ENCODE measurements at regions not wholly inside any gene's neighbourhood (a gene's known extent, or its start where the extent isn't known, plus 50 kb on each side); places are given as distances from the start of the nearest gene placed in this dataset.

DNA sequence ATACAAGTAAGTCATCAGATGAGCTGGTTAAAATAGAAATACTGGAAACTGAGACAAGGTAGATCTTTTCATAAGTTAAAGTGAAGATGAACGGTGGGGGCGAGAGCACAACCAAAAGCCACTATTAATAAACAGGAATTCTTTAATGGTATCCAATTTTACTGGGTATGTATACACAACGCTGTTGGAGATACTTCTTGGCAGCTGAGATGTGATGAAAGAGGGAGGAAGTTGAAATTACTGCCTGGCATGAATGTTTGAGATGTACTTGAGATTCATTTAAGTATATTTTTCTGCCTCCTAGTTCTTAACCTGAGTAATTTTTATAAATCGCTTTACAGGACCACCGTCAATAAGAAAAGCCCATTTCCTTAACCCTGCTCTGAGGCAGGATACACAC lies 110.0 kb upstream of the ZRANB2 start:
- Histone ChIP-seq H3K36me3 (ENCODE audit: control insufficient read depth, insufficient read depth, low read length, severe bottlenecking) (no peaks in the 10 kb centered on the region), H3K27me3 (replicated peaks; ENCODE audit: control insufficient read depth, insufficient read depth, low read length) (no peaks in the 10 kb centered on the region), H3K4me3 (ENCODE audit: low read length) (no peak overlapping the region), H3K9me3 (ENCODE audit: control insufficient read depth, low read length) (no peaks in the 10 kb centered on the region), H3K4me1 (ENCODE audit: control insufficient read depth, insufficient read depth, low read length) (peaks cover 5% of the 10 kb centered on the region), H3K9ac (ENCODE audit: low read length) (no peak overlapping the region)
- no peak for DNase-seq (ENCODE audit: low read depth)

DNA sequence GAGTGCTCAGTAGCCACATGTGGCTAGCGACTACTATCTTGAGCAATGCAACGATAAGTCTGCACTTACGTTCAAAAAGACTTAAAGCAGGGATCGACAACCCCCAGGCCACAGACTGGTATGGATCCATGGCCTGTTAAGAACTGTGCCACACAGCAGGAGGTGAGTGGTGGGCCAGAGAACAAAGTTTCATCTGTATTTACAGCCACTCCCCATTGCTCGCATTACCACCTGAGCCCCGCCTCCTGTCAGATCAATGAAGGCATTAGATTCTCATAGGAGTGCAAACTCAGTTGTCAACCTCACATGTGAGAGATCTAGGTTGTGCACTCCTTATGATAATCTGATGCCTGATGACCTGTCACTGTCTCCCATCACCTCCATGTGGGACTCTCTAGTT lies 103.6 kb upstream of the ZRANB2 start:
- no peak overlapping the region for H3K4me3 ChIP-seq (ENCODE audit: low read length)
- no peak for DNase-seq (ENCODE audit: low read depth)
- H3K9me3 ChIP-seq (ENCODE audit: control insufficient read depth, low read length) = no peaks in the 10 kb centered on the region
- H3K36me3 ChIP-seq (ENCODE audit: control insufficient read depth, insufficient read depth, low read length, severe bottlenecking) = no peaks in the 10 kb centered on the region
- H3K9ac ChIP-seq (ENCODE audit: low read length) = no peak overlapping the region
- no peaks in the 10 kb centered on the region for H3K4me1 ChIP-seq (ENCODE audit: control insufficient read depth, insufficient read depth, low read length)
- H3K27me3 ChIP-seq (replicated peaks; ENCODE audit: control insufficient read depth, insufficient read depth, low read length) = no peaks in the 10 kb centered on the region

- H3K9ac ChIP-seq (ENCODE audit: low read length) = no peak overlapping the region
- H3K4me3 ChIP-seq (ENCODE audit: low read length) = no peak overlapping the region
Measured at GRCh38 chr1:71179997-71180396, 99.2 kb upstream of the ZRANB2 start.

GRCh38 chr1:71170925-71171324 lies 90.1 kb upstream of the ZRANB2 start:
- Histone ChIP-seq H3K27me3 (replicated peaks; ENCODE audit: control insufficient read depth, insufficient read depth, low read length) (no peaks in the 10 kb centered on the region), H3K9me3 (ENCODE audit: control insufficient read depth, low read length) (no peaks in the 10 kb centered on the region), H3K9ac (ENCODE audit: low read length) (no peak overlapping the region), H3K36me3 (ENCODE audit: control insufficient read depth, insufficient read depth, low read length, severe bottlenecking) (no peaks in the 10 kb centered on the region), H3K4me1 (ENCODE audit: control insufficient read depth, insufficient read depth, low read length) (no peaks in the 10 kb centered on the region), H3K4me3 (ENCODE audit: low read length) (no peak overlapping the region)
- DNase-seq (ENCODE audit: low read depth) = no peak

More at GRCh38 chr1:71179997-71180396, 99.2 kb upstream of the ZRANB2 start:
- no peak for DNase-seq (ENCODE audit: low read depth)
- Histone ChIP-seq H3K4me1 (ENCODE audit: control insufficient read depth, insufficient read depth, low read length) (no peaks in the 10 kb centered on the region), H3K27me3 (replicated peaks; ENCODE audit: control insufficient read depth, insufficient read depth, low read length) (no peaks in the 10 kb centered on the region), H3K36me3 (ENCODE audit: control insufficient read depth, insufficient read depth, low read length, severe bottlenecking) (no peaks in the 10 kb centered on the region), H3K9me3 (ENCODE audit: control insufficient read depth, low read length) (no peaks in the 10 kb centered on the region)

GRCh38 chr1:71167505-71167904 lies 86.7 kb upstream of the ZRANB2 start:
- Histone ChIP-seq H3K27me3 (replicated peaks; ENCODE audit: control insufficient read depth, insufficient read depth, low read length) (no peaks in the 10 kb centered on the region), H3K36me3 (ENCODE audit: control insufficient read depth, insufficient read depth, low read length, severe bottlenecking) (no peaks in the 10 kb centered on the region), H3K9me3 (ENCODE audit: control insufficient read depth, low read length) (no peaks in the 10 kb centered on the region), H3K4me1 (ENCODE audit: control insufficient read depth, insufficient read depth, low read length) (no peaks in the 10 kb centered on the region), H3K4me3 (ENCODE audit: low read length) (no peak overlapping the region), H3K9ac (ENCODE audit: low read length) (no peak overlapping the region)
- no peak for DNase-seq (ENCODE audit: low read depth)

GRCh38 chr1:71166178-71167173 lies 85.6 kb upstream of the ZRANB2 start:
- Histone ChIP-seq H3K9ac (ENCODE audit: low read length) (no peak overlapping the region), H3K9me3 (ENCODE audit: control insufficient read depth, low read length) (no peaks in the 10 kb centered on the region), H3K27me3 (replicated peaks; ENCODE audit: control insufficient read depth, insufficient read depth, low read length) (no peaks in the 10 kb centered on the region), H3K36me3 (ENCODE audit: control insufficient read depth, insufficient read depth, low read length, severe bottlenecking) (no peaks in the 10 kb centered on the region), H3K4me3 (ENCODE audit: low read length) (no peak overlapping the region), H3K4me1 (ENCODE audit: control insufficient read depth, insufficient read depth, low read length) (no peaks in the 10 kb centered on the region)
- no peak for DNase-seq (ENCODE audit: low read depth)

DNA sequence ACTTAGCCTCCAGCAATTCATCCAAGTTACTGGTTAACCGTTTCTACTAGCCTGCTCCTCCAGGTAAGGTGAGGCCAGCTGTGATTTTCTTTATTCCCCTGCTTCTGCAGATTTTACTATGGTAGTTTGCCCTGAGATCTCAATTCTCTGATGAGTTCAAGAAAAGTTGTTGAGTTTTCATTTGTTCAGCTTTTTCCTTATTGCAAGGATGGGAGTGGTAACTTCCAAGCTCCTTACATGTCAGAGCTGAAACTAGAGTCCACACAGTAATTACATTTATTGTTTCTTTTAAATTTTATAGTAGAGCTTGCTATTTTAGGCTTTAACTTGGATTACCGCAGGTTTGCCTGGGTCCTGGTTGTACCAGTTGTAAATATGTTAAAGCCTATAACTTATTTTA lies 76.9 kb upstream of the ZRANB2 start:
- Histone ChIP-seq H3K27me3 (replicated peaks; ENCODE audit: control insufficient read depth, insufficient read depth, low read length) (no peaks in the 10 kb centered on the region), H3K4me1 (ENCODE audit: control insufficient read depth, insufficient read depth, low read length) (no peaks in the 10 kb centered on the region), H3K9ac (ENCODE audit: low read length) (no peak overlapping the region), H3K36me3 (ENCODE audit: control insufficient read depth, insufficient read depth, low read length, severe bottlenecking) (no peaks in the 10 kb centered on the region), H3K9me3 (ENCODE audit: control insufficient read depth, low read length) (no peaks in the 10 kb centered on the region), H3K4me3 (ENCODE audit: low read length) (no peak overlapping the region)
- DNase-seq (ENCODE audit: low read depth) = no peak

DNA sequence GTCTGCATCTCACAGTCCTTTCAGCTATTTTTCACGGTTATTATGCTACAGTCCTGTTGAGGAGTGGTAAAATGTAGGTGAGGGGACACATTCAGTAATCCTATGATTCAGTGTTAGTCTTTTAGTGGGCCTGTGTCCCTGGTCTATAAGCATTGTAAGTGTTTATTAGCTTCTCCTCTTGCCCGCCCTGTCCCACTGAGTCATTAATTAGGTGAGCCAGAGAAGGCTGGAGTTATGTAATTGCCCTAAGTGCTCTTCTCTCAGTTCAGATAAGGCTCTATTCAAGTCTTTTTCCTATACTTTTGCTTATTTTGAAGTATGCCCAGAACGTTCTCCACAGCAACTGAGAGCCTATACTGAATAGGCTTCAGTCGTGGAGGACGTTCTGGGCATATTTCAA lies 76.3 kb upstream of the ZRANB2 start:
- Histone ChIP-seq H3K9ac (ENCODE audit: low read length) (no peak overlapping the region), H3K9me3 (ENCODE audit: control insufficient read depth, low read length) (no peaks in the 10 kb centered on the region), H3K27me3 (replicated peaks; ENCODE audit: control insufficient read depth, insufficient read depth, low read length) (no peaks in the 10 kb centered on the region), H3K36me3 (ENCODE audit: control insufficient read depth, insufficient read depth, low read length, severe bottlenecking) (no peaks in the 10 kb centered on the region), H3K4me3 (ENCODE audit: low read length) (no peak overlapping the region), H3K4me1 (ENCODE audit: control insufficient read depth, insufficient read depth, low read length) (no peaks in the 10 kb centered on the region)
- no peak for DNase-seq (ENCODE audit: low read depth)

DNA sequence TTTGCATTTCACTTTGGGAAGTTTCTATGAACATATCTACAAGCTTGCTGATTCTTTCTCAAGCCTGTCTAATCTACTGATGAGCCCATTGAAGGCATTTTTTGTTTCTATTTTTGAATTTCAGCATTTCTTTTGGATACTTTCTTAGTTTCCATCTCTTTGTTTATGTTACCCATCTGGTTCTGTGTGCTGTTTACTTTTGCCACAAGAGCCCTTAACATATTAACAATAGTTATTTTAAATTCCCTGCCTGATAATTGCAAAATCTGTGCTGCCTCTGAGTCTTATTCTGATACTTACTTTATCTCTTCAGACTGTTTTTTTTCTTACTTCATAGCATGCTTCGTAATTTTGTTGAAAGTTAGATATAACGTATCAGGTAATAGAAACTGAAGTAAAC lies 75.8 kb upstream of the ZRANB2 start:
- Histone ChIP-seq H3K9me3 (ENCODE audit: control insufficient read depth, low read length) (no peaks in the 10 kb centered on the region), H3K9ac (ENCODE audit: low read length) (no peak overlapping the region), H3K4me1 (ENCODE audit: control insufficient read depth, insufficient read depth, low read length) (no peaks in the 10 kb centered on the region), H3K4me3 (ENCODE audit: low read length) (no peak overlapping the region), H3K27me3 (replicated peaks; ENCODE audit: control insufficient read depth, insufficient read depth, low read length) (no peaks in the 10 kb centered on the region), H3K36me3 (ENCODE audit: control insufficient read depth, insufficient read depth, low read length, severe bottlenecking) (no peaks in the 10 kb centered on the region)
- peak; percentile 4 for DNase-seq (ENCODE audit: low read depth)

DNA sequence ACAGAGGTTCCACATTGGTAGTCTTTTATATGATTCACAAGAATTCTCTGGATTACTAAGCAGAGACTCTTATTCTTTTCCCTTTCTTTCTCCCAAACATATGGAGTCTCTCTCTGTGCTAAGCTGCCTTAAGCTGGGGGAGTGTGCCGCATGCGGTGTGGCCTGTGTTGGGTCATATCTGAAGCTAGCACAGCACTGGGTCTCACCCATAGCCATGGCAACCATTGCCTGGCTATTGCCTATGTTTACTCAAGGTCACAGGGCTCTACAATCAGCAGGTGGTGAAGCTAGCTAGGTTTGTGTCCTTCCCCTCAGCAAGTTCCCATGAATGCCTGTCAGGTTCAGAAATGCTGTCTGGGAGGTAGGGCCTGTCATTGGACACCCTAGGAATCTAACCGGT lies 73.6 kb upstream of the ZRANB2 start:
- H3K9ac ChIP-seq (ENCODE audit: low read length) = no peak overlapping the region
- DNase-seq (ENCODE audit: low read depth) = no peak
- H3K36me3 ChIP-seq (ENCODE audit: control insufficient read depth, insufficient read depth, low read length, severe bottlenecking) = no peaks in the 10 kb centered on the region
- H3K27me3 ChIP-seq (replicated peaks; ENCODE audit: control insufficient read depth, insufficient read depth, low read length) = no peaks in the 10 kb centered on the region
- no peaks in the 10 kb centered on the region for H3K9me3 ChIP-seq (ENCODE audit: control insufficient read depth, low read length)
- no peak overlapping the region for H3K4me3 ChIP-seq (ENCODE audit: low read length)
- H3K4me1 ChIP-seq (ENCODE audit: control insufficient read depth, insufficient read depth, low read length) = no peaks in the 10 kb centered on the region

DNA sequence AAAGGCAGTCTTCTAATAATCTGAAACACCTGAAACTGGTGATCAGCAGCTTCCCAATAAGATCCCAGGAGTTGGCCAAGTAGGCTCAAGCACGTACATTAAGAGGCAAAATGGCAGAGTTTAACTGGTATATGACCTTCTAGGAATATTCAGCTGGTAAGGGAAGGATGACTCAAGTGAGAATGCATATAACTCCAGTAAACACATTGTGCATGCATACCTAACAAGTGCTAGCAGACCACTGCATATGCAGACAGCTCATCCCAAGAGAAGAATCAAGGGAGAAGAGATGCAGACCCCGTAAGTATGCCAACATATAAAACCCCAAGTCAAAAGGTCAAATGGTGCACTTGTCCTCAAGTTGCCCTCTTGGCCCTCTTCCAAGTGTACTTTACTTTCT lies 73.0 kb upstream of the ZRANB2 start:
- Histone ChIP-seq H3K9me3 (ENCODE audit: control insufficient read depth, low read length) (no peaks in the 10 kb centered on the region), H3K4me1 (ENCODE audit: control insufficient read depth, insufficient read depth, low read length) (no peaks in the 10 kb centered on the region), H3K36me3 (ENCODE audit: control insufficient read depth, insufficient read depth, low read length, severe bottlenecking) (no peaks in the 10 kb centered on the region), H3K27me3 (replicated peaks; ENCODE audit: control insufficient read depth, insufficient read depth, low read length) (no peaks in the 10 kb centered on the region), H3K9ac (ENCODE audit: low read length) (no peak overlapping the region), H3K4me3 (ENCODE audit: low read length) (no peak overlapping the region)
- DNase-seq (ENCODE audit: low read depth) = no peak
